SK-N-SH (cell line): ENCODE measurements at regions not wholly inside any gene's neighbourhood (a gene's known extent, or its start where the extent isn't known, plus 50 kb on each side); places are given as distances from the start of the nearest gene placed in this dataset.

Source experiments
- CTCF ChIA-PET: fragments of 300-600, 350-600 bp; formaldehyde crosslinking; extraction: SDS; loops from one replicate; lab custom pipeline; 2021; lab: Yijun Ruan, JAX
- POLR2A ChIA-PET: fragments of 350-600 bp; sonication (Branson Sonifier 250); formaldehyde crosslinking; extraction: SDS; loops from one replicate; lab custom pipeline; 2020; ENCODE audit warnings: antibody characterized with exemption, inconsistent platforms; lab: Yijun Ruan, JAX
- DNase-seq: peaks from one replicate; pipeline ENCODE4 v3.0.0; 2012
- H2AFZ ChIP-seq: fragments of 200-600 bp; sonication (generic); 2 replicates; pipeline ENCODE4 v1.8.1; 2016; ENCODE audit warnings: antibody characterized with exemption, mild to moderate bottlenecking, low read depth
- H3F3A ChIP-seq: fragments of 200-600 bp; sonication (generic); replicated peaks from 2 replicates; pipeline ENCODE3; 2016; ENCODE audit warnings: antibody characterized with exemption, mild to moderate bottlenecking; ENCODE audit not compliant: insufficient read depth
- H3K27ac ChIP-seq, 2 experiments: fragments of 200-500 bp in 1 of 2; fragments of 200-600 bp in 1 of 2; sonication (Bioruptor generic) in 1 of 2; sonication (generic), shearing (Covaris generic) in 1 of 2; 2 replicates each; pipeline versions ENCODE4 v1.5.1 to v1.6.1; 2014 to 2016; ENCODE audit warnings: low read depth in 2 of 2, inconsistent platforms in 1 of 2, low read length in 1 of 2, mild to moderate bottlenecking in 1 of 2, mixed read lengths in 1 of 2
- H3K27me3 ChIP-seq: fragments of 200-600 bp; sonication (generic), shearing (Covaris generic); 2 replicates; pipeline ENCODE4 v1.6.1; 2016; ENCODE audit warnings: mixed run types; ENCODE audit not compliant: insufficient read depth
- H3K36me3 ChIP-seq, 2 experiments: fragments of 200-500 bp in 1 of 2; fragments of 200-600 bp in 1 of 2; sonication (Bioruptor generic) in 1 of 2; sonication (generic) in 1 of 2; replicated peaks in 1 of 2; 2 replicates each; pipeline versions ENCODE3 to v1.5.1; 2014 to 2016; ENCODE audit warnings: low read length in 1 of 2, mild to moderate bottlenecking in 1 of 2; ENCODE audit not compliant: insufficient read depth in 2 of 2, control insufficient read depth in 1 of 2
- H3K4me1 ChIP-seq, 2 experiments: fragments of 200-500 bp in 1 of 2; fragments of 200-600 bp in 1 of 2; sonication (Bioruptor generic) in 1 of 2; sonication (generic), shearing (Covaris generic) in 1 of 2; 2 replicates each; pipeline versions ENCODE4 v1.5.1 to v1.6.1; 2014 to 2016; ENCODE audit warnings: low read depth in 1 of 2, low read length in 1 of 2, mixed run types in 1 of 2; ENCODE audit not compliant: insufficient read depth in 2 of 2, control insufficient read depth in 1 of 2
- H3K4me2 ChIP-seq: fragments of 200-600 bp; sonication (generic), shearing (Covaris generic); 2 replicates; pipeline ENCODE4 v1.6.1; 2017; ENCODE audit warnings: mixed run types
- H3K4me3 ChIP-seq, 2 experiments: fragments of 200-500 bp in 1 of 2; fragments of 200-600 bp in 1 of 2; sonication (Bioruptor generic) in 1 of 2; sonication (generic), shearing (Covaris generic) in 1 of 2; 2 replicates each; pipeline versions ENCODE4 v1.5.1 to v1.8.1; 2014 to 2016; ENCODE audit warnings: low read depth in 2 of 2, inconsistent platforms in 1 of 2, low read length in 1 of 2, mild to moderate bottlenecking in 1 of 2, mixed read lengths in 1 of 2, moderate library complexity in 1 of 2
- H3K79me2 ChIP-seq: fragments of 200-600 bp; sonication (generic); 2 replicates; pipeline ENCODE4 v1.8.1; 2017; ENCODE audit warnings: mild to moderate bottlenecking; ENCODE audit not compliant: insufficient read depth
- H3K9ac ChIP-seq: fragments of 200-600 bp; sonication (generic); 2 replicates; pipeline ENCODE4 v1.6.1; 2017; ENCODE audit warnings: mixed run types
- H3K9me2 ChIP-seq: fragments of 200-600 bp; sonication (generic); 2 replicates; pipeline ENCODE4 v1.6.1; 2017; ENCODE audit warnings: mixed run types
- H3K9me3 ChIP-seq: fragments of 200-600 bp; sonication (generic); 2 replicates; pipeline ENCODE4 v1.6.1; 2017; ENCODE audit warnings: mixed run types, mild to moderate bottlenecking, moderate library complexity
- H4K20me1 ChIP-seq: fragments of 200-600 bp; sonication (generic); 2 replicates; pipeline ENCODE4 v1.6.1; 2017; ENCODE audit warnings: mild to moderate bottlenecking, mixed run types; ENCODE audit not compliant: insufficient read depth
- CHD2 ChIP-seq: fragments of 150-350 bp; IDR thresholded peaks from 2 replicates; pipeline ENCODE4 v1.6.1; 2018; ENCODE audit warnings: low read length; ENCODE audit not compliant: partially characterized antibody
- ELF1 ChIP-seq: IDR thresholded peaks from 2 replicates; pipeline ENCODE4 v1.4.0; 2012
- EP300 ChIP-seq, 2 experiments: IDR thresholded peaks; 2 replicates each; pipeline versions ENCODE4 v1.4.0 to v1.6.1; 2012; ENCODE audit warnings: borderline replicate concordance in 1 of 2, low read depth in 1 of 2, low read length in 1 of 2
- EZH2phosphoT487 ChIP-seq: fragments of 200-600 bp; sonication (generic); IDR thresholded peaks from 2 replicates; pipeline ENCODE4 v1.6.1; 2017; ENCODE audit warnings: low read depth, mixed run types, mild to moderate bottlenecking, antibody characterized with exemption, moderate library complexity, borderline replicate concordance
- FOXM1 ChIP-seq: IDR thresholded peaks from 2 replicates; pipeline ENCODE4 v1.4.0; 2012; ENCODE audit warnings: low read depth, mild to moderate bottlenecking
- GABPA ChIP-seq: IDR thresholded peaks from 2 replicates; pipeline ENCODE4 v1.4.0; 2012; ENCODE audit warnings: low read depth, mild to moderate bottlenecking
- JUND ChIP-seq: IDR thresholded peaks from 2 replicates; pipeline ENCODE4 v1.4.0; 2012
- MEF2A ChIP-seq: IDR thresholded peaks from 2 replicates; pipeline ENCODE4 v1.4.0; 2012; ENCODE audit warnings: low read depth, borderline replicate concordance
- NRF1 ChIP-seq: IDR thresholded peaks from 2 replicates; pipeline ENCODE4 v1.6.1; 2012; ENCODE audit warnings: low read depth, mild to moderate bottlenecking, low read length
- PBX3 ChIP-seq: IDR thresholded peaks from 2 replicates; pipeline ENCODE4; 2012
- RAD21 ChIP-seq: IDR thresholded peaks from 2 replicates; pipeline ENCODE4 v1.6.1; 2012; ENCODE audit warnings: mild to moderate bottlenecking, low read length
- SIN3A ChIP-seq: IDR thresholded peaks from 2 replicates; pipeline ENCODE4 v1.6.1; 2012; ENCODE audit warnings: low read depth, mild to moderate bottlenecking, low read length, moderate library complexity, borderline replicate concordance
- TAF1 ChIP-seq: IDR thresholded peaks from 2 replicates; pipeline ENCODE4 v1.6.1; 2012; ENCODE audit warnings: low read depth, mild to moderate bottlenecking, low read length, moderate library complexity, borderline replicate concordance
- TCF12 ChIP-seq: IDR thresholded peaks from 2 replicates; pipeline ENCODE4 v1.4.0; 2012
- USF2 ChIP-seq: fragments of 150-350 bp; IDR thresholded peaks from 2 replicates; pipeline ENCODE4 v1.6.1; 2017; ENCODE audit warnings: antibody characterized with exemption, low read length, low read depth, borderline replicate concordance
- YY1 ChIP-seq: IDR thresholded peaks from 2 replicates; pipeline ENCODE4 v1.4.0; 2012; ENCODE audit warnings: low read depth, mild to moderate bottlenecking
- WGBS: methylation state at CpG from one replicate; pipeline ENCODE4 v1.1.6; 2017; ENCODE audit warnings: low lambda C conversion rate; 5-methylcytosine and 5-hydroxymethylcytosine counted together

GRCh38 chr5:91632871-91633270 lies 249.8 kb upstream of the ARRDC3 start:
- Histone ChIP-seq H3F3A (no peaks in the 10 kb centered on the region), H3K4me3 (no peak overlapping the region), H3K36me3 (no peaks in the 10 kb centered on the region), H3K4me1 (no peaks in the 10 kb centered on the region), H3K9me3 (no peaks in the 10 kb centered on the region), H3K27ac (no peak overlapping the region), H2AFZ (no peak overlapping the region), H3K27me3 (no peaks in the 10 kb centered on the region), H3K9me2 (no peaks in the 10 kb centered on the region), H4K20me1 (no peaks in the 10 kb centered on the region), H3K79me2 (no peaks in the 10 kb centered on the region), H3K4me2 (no peak overlapping the region), H3K9ac (no peak overlapping the region)
- 17% methylated on average over 1 of the region's 1 CpG for WGBS
- no peak for TF ChIP-seq TAF1
- TF ChIP-seq RAD21, result no peak
- TF ChIP-seq ELF1, result no peak
- no peak for TF ChIP-seq GABPA
- no peak for TF ChIP-seq MEF2A
- ChIA-PET CTCF (interaction anchor here (1.2 to 2.1 kb wide), 2 partner anchors 9 to 11 kb away, joined by 3 to 11 read pairs; no protein-coding TSS in a partner anchor), POLR2A (no interaction called here)
- DNase-seq, result no peak

- no peak overlapping the region for H2AFZ ChIP-seq
- WGBS, result 50% methylated on average over 2 of the region's 2 CpGs
- H3K4me2 ChIP-seq, result no peak overlapping the region
- H3K27me3 ChIP-seq, result no peaks in the 10 kb centered on the region
- no peaks in the 10 kb centered on the region for H3F3A ChIP-seq
- H3K9me2 ChIP-seq, result no peaks in the 10 kb centered on the region; the same call in 1 of the 2 replicates
- H3K4me1 ChIP-seq, result no peaks in the 10 kb centered on the region
- DNase-seq, result no peak
- H3K4me3 ChIP-seq, result no peak overlapping the region
- H4K20me1 ChIP-seq, result no peaks in the 10 kb centered on the region
- H3K9me3 ChIP-seq, result no peaks in the 10 kb centered on the region
- H3K36me3 ChIP-seq, result no peaks in the 10 kb centered on the region
- H3K9ac ChIP-seq, result no peak overlapping the region
- ChIA-PET POLR2A (no interaction called here), CTCF (no interaction called here)
- no peak overlapping the region for H3K27ac ChIP-seq
- TF ChIP-seq CHD2, result no peak
- no peak for TF ChIP-seq SIN3A
- no peak for TF ChIP-seq NRF1
- no peak for TF ChIP-seq JUND
- no peak for TF ChIP-seq TAF1
- no peak for TF ChIP-seq PBX3
- no peak for TF ChIP-seq RAD21
- TF ChIP-seq USF2, result no peak
- no peak for TF ChIP-seq FOXM1
- TF ChIP-seq YY1, result no peak
- no peak for TF ChIP-seq EP300 (IDR thresholded peaks at IDR 0.05; ENCODE audit: borderline replicate concordance in 1 of 2, low read depth in 1 of 2, low read length in 1 of 2)
- no peak for TF ChIP-seq EZH2phosphoT487
- no peak for TF ChIP-seq TCF12
- no peak for TF ChIP-seq MEF2A
- H3K79me2 ChIP-seq, result no peaks in the 10 kb centered on the region
Measured at GRCh38 chr5:91611746-91612145, 228.6 kb upstream of the ARRDC3 start.
